A549 (cell line): ENCODE measurements at regions not wholly inside any gene's neighbourhood (a gene's known extent, or its start where the extent isn't known, plus 50 kb on each side); places are given as distances from the start of the nearest gene placed in this dataset.

Experiments used
- CTCF ChIP-seq: fragments of >200 bp; sonication (Bioruptor Twin); formaldehyde crosslinking; IDR thresholded peaks from 3 replicates; pipeline ENCODE4 v1.5.1; 2016
- EP300 ChIP-seq, 2 experiments: fragments of >200 bp; sonication (Bioruptor Twin); formaldehyde crosslinking; IDR thresholded peaks; 2 replicates in 1 of 2; 3 replicates in 1 of 2; pipeline ENCODE4 v1.6.1; 2016 to 2017
- JUN ChIP-seq, 2 experiments: fragments of >200 bp; sonication (Bioruptor Twin); formaldehyde crosslinking; IDR thresholded peaks; 2 replicates in 1 of 2; 3 replicates in 1 of 2; pipeline ENCODE4 v1.6.1; 2016 to 2017
- MAX ChIP-seq: IDR thresholded peaks from 2 replicates; pipeline ENCODE4 v1.6.1; 2012
- POLR2A ChIP-seq: IDR thresholded peaks from 2 replicates; pipeline ENCODE4 v1.6.1; 2012; ENCODE audit warnings: mild to moderate bottlenecking, low read length
- RAD21 ChIP-seq, 2 experiments: fragments of >200 bp in 1 of 2; sonication (Bioruptor Twin) in 1 of 2; formaldehyde crosslinking in 1 of 2; IDR thresholded peaks in 1 of 2; conservative IDR thresholded peaks in 1 of 2; 2 replicates in 1 of 2; 3 replicates in 1 of 2; pipeline ENCODE4 v1.6.1; 2012 to 2018; ENCODE audit warnings: inconsistent platforms in 1 of 2

GRCh38 chr9:26639761-26640160 lies 252.8 kb downstream of the CAAP1 start:
- TF ChIP-seq RAD21 (conservative IDR thresholded peaks at IDR 0.05 in 1 of 2, IDR thresholded peaks at IDR 0.05 in 1 of 2) (no peak), CTCF (no peak), JUN (IDR thresholded peaks at IDR 0.05) (no peak), POLR2A (no peak), EP300 (IDR thresholded peaks at IDR 0.05) (no peak), MAX (no peak)
